LNCaP clone FGC (cell line): ENCODE measurements at regions not wholly inside any gene's neighbourhood (a gene's known extent, or its start where the extent isn't known, plus 50 kb on each side); places are given as distances from the start of the nearest gene placed in this dataset.
"Not testable (repeated sequence)": the region's sequence is repeated elsewhere in the genome, so short reads cannot be mapped to it uniquely, and the experiment has no call there.

ENCODE experiments used
- DNase-seq: peaks from one replicate; pipeline ENCODE4 v3.0.0-alpha.2; 2011; ENCODE audit warnings: low read depth
- H3K4me3 ChIP-seq: 2 replicates; pipeline ENCODE4 v1.5.1; 2011; ENCODE audit warnings: mild to moderate bottlenecking, low read depth, low read length, control low read depth
- TF ChIP-seq, protein P1 (sequence below): IDR thresholded peaks from 2 replicates; pipeline ENCODE4 v1.5.1; 2012; ENCODE audit warnings: mild to moderate bottlenecking; ENCODE audit not compliant: control insufficient read depth, insufficient read depth; ENCODE audit errors: extremely low read depth

DNA sequence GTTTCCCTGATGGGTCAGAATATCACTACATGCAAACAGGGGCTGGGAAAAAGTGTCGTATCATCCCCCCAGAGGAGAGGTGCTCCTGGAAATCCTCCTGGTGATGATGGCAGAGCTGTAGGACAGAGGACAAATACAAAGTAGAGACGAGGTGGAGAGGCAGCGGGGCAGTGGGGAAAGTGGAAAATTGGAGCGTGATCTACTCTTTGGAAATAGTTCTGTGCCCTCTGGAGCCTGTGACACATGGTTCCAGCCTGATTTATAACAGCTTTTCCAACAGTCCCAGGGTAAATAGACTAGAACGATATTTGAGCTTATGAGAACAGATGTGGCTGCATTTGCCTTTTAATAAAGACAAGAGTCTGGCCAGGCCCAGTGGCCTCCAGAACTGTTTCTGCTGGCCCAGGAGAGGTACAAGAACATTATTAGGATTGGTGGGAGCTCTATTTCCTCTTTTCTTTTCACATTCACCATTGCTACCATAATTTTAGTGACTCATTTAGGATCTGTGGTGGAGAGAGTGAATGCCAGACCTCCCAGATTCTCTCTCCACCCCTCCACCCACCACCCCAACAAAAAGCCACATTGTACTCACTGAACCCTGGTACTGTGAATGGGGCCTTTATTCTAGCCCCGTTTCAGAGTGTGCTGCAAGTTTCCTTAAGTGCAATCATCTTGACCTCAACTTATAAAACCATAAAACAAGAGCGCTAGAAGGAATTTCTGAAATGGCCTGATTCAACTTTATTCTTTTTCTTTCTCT lies 78.3 kb downstream of the BTBD3 start:
- TF ChIP-seq, protein P1, sequence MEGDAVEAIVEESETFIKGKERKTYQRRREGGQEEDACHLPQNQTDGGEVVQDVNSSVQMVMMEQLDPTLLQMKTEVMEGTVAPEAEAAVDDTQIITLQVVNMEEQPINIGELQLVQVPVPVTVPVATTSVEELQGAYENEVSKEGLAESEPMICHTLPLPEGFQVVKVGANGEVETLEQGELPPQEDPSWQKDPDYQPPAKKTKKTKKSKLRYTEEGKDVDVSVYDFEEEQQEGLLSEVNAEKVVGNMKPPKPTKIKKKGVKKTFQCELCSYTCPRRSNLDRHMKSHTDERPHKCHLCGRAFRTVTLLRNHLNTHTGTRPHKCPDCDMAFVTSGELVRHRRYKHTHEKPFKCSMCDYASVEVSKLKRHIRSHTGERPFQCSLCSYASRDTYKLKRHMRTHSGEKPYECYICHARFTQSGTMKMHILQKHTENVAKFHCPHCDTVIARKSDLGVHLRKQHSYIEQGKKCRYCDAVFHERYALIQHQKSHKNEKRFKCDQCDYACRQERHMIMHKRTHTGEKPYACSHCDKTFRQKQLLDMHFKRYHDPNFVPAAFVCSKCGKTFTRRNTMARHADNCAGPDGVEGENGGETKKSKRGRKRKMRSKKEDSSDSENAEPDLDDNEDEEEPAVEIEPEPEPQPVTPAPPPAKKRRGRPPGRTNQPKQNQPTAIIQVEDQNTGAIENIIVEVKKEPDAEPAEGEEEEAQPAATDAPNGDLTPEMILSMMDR, result no peak
- DNase-seq, result no peak
- H3K4me3 ChIP-seq, result no peak overlapping the region

DNA sequence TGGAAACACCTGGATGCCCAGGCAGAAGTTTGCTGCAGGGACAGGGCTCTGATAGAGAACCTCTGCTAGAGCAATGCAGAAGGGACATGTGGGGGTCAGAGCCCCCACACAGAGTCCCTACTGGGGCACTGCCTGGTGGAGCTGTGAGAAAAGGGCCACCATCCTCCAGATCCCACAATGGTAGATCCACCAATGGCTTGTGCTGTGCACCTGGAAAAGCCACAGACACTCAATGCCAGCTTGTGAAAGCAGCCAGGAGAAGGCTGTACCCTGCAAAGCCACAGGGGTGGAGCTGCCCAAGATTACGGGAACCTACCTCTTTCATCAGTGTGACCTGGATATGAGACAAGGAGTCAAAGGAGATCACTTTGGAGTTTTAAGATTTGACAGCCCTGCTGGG lies 87.1 kb downstream of the BTBD3 start:
- DNase-seq, H3K4me3 ChIP-seq: not testable (repeated sequence)

DNA sequence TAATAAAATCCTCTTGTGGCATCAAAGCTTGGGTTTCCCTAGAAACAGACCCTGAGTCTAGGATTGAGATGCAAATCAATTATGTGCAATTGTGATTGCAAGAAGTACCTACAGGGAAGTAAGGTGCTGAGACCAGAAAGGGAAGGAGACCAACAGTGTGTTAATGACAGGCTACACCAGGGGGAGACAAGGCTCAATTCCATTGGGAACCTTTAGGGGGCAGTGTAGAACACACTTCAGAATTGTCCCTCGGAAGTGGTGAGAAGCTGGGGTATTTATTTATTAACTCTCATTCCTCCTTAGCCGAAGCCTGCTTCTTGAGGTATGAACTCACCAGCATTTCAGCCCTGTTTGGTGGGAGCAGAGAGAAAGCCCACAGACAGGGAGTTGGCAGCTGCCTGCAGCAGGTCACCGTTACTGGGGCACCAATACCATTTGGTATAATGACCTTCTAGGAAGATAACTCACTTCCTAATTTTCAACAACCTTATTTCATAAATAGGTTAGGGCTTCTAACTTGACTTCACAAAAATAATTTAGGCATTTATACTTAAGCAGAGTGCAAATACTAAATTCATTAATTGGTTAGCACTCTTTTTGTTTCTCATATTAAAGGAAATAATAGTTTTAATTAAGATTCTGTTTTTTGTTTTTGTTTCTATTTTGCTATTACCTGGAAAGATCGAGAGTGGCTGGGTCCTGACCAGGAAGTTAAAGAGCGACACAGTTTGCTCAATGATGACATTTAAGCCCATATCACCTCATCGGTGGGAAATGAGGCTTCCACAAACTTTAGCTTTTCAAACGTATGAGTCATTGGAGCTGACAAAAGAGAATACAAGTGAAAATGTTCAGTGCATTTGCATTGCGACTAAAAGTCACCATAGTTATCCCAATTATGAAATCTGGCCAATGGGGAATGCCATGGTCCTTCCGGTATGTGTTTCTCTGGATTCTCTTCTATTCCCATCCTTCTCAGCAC lies 94.8 kb downstream of the BTBD3 start:
- TF ChIP-seq, protein P1, result peak; percentile 100
- no peak overlapping the region for H3K4me3 ChIP-seq
- DNase-seq, result peak; percentile 31

DNA sequence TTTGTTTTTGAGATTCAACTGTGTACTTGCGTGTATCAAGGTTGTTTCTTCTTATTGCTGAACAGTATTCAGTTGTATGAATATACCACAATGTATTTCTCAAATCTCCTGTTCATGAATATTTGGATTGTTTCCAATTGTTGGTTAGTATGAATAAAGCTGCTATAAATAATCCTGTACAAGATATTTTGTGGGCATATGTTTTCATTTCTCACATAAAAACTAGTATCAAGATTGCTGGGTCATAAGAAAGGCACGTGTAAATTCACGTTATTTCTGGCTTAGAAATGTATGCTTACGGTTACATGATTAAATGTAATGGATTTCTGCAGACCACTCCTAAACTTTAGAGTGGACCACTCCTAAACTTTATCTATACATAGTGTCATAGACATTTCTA lies 96.6 kb downstream of the BTBD3 start:
- no peak overlapping the region for H3K4me3 ChIP-seq
- no peak for DNase-seq
- TF ChIP-seq, protein P1, result no peak

DNA sequence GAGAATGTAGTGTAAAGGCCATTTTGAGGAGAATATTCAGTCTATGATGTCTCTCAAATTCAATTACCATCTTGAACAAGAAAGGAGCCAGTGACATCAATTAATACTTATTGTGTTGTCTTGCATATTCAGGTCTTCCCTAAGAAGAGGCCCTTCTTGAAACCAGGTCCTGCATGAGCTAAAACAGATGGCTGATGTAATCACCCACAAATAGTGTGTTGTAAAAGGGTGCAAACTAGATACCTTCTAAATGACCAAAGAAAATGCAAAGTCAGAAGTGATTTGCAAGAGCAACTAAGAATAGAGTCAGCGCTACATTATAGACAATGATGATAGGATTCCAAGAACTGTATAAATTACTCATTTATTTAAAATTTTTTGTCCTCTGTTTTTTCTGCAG lies 97.0 kb downstream of the BTBD3 start:
- no peak for DNase-seq
- H3K4me3 ChIP-seq, result no peak overlapping the region
- TF ChIP-seq, protein P1, result no peak

DNA sequence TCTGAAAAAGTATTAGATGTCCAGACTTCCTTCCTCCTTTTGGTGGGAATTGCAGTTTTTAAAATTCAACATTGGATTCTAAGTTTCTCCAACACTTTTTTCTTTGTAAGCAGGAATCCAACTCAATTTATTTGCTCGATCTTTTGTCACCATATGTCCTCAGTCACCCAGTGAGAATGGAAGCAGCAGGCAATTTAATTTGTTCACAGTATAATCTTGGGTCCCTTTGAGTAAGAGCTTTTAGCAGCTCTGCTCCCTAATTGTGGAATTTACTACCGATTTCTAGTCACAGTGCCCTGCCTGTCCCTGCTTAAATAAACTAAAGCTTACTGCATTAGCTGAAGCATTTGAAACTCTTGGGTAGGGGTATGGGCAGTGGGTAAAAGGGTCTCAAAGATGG lies 98.6 kb downstream of the BTBD3 start:
- DNase-seq, result no peak
- TF ChIP-seq, protein P1, result no peak
- no peak overlapping the region for H3K4me3 ChIP-seq

DNA sequence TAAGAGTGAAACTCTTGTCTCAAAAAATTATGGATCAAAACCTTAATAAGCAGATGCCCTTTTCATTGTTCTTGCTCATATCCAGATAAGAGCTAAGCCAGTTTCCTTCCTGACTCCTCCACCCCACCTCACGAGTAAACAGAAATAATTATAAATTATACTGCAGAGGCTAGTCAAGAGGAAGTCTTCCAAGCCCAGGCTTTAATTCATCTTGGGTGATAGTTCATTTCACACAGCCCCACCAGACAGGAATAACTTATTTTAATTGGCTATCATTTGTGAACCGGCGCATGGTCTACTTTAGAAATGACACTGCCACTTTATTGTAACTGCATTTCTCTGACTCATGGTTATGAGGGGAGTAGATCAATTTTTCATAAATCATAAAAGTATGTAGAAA lies 102.0 kb downstream of the BTBD3 start:
- no peak for DNase-seq
- TF ChIP-seq, protein P1, result no peak
- no peak overlapping the region for H3K4me3 ChIP-seq
